ENCODE measurements at regions not wholly inside any gene's neighbourhood (a gene's known extent, or its start where the extent isn't known, plus 50 kb on each side); places are given as distances from the start of the nearest gene placed in this dataset.
"Not testable (repeated sequence)": the region's sequence is repeated elsewhere in the genome, so short reads cannot be mapped to it uniquely, and the experiment has no call there.

DNA sequence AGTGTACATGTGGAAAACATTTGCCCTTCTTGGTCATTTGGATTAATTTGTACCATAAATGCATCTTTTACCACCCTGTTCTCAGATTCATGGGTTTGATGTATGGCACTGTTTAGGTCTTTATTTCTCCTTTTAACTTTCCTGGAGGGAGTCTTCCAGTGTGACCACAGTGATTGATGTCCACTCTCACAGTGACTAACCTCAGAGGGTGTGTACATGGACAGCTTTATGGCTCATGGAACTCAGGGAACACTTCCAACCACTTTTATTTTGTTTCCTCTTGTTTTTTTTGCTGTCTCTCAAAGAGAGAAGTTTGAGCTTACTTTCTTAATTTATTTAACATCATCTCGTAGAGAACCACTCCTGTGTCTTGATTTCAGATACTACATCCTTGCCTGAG, 489.8 kb upstream of the CHD1 start:
- TF ChIP-seq CTCF, EZH2phosphoT487 (IDR thresholded peaks at IDR 0.05; ENCODE audit: low read length): not testable (repeated sequence)

All from MM.1S (cell line).